ENCODE measurements at regions not wholly inside any gene's neighbourhood (a gene's known extent, or its start where the extent isn't known, plus 50 kb on each side); places are given as distances from the start of the nearest gene placed in this dataset.

GRCh38 chr2:23235736-23236135, 149.2 kb upstream of the KLHL29 start:
- ChIA-PET CTCF (no interaction called here), POLR2A (no interaction called here)
- peaks cover 27% of the 10 kb centered on the region for H3K9me3 Mint-ChIP-seq

More at GRCh38 chr2:23235736-23236135, 149.2 kb upstream of the KLHL29 start:
- DNase-seq (ENCODE audit: low spot score) = no peak
- Mint-ChIP-seq H3K27ac (no peak overlapping the region), H3K36me3 (peaks cover 13% of the 10 kb centered on the region), H3K27me3 (ENCODE audit: low read depth) (peaks cover 8% of the 10 kb centered on the region), H3K4me1 (peaks cover 11% of the 10 kb centered on the region), H3K4me3 (no peak overlapping the region)
- ATAC-seq = no peak
- TF ChIP-seq ZNF512 (CRISPR knock-in tag; IDR thresholded peaks at IDR 0.05; ENCODE audit: borderline replicate concordance) (no peak), NR2C2 (CRISPR knock-in tag; IDR thresholded peaks at IDR 0.05) (no peak), SMAD3 (CRISPR knock-in tag; IDR thresholded peaks at IDR 0.05; ENCODE audit: borderline replicate concordance) (no peak), TP53 (CRISPR knock-in tag; IDR thresholded peaks at IDR 0.05) (no peak), SOX15 (CRISPR knock-in tag; IDR thresholded peaks at IDR 0.05) (no peak), ZNF532 (CRISPR knock-in tag; IDR thresholded peaks at IDR 0.05; ENCODE audit: borderline replicate concordance) (no peak), ZNF416 (CRISPR knock-in tag; IDR thresholded peaks at IDR 0.05) (no peak), ERG (CRISPR knock-in tag; IDR thresholded peaks at IDR 0.05) (no peak), MAX (CRISPR knock-in tag; IDR thresholded peaks at IDR 0.05) (no peak), MLX (CRISPR knock-in tag; IDR thresholded peaks at IDR 0.05) (no peak), ZNF219 (CRISPR knock-in tag; IDR thresholded peaks at IDR 0.05; ENCODE audit: borderline replicate concordance) (no peak), EMX1 (CRISPR knock-in tag; IDR thresholded peaks at IDR 0.05) (no peak), HMGXB4 (CRISPR knock-in tag; IDR thresholded peaks at IDR 0.05) (no peak), GTF2I (CRISPR knock-in tag; conservative IDR thresholded peaks at IDR 0.05) (no peak), TEAD1 (CRISPR knock-in tag; IDR thresholded peaks at IDR 0.05) (no peak), ZNF425 (CRISPR knock-in tag; conservative IDR thresholded peaks at IDR 0.05) (no peak), GRHL2 (CRISPR knock-in tag; IDR thresholded peaks at IDR 0.05; ENCODE audit: insufficient replicate concordance, severe bottlenecking) (no peak), NFATC4 (CRISPR knock-in tag; IDR thresholded peaks at IDR 0.05) (no peak), ZBTB43 (CRISPR knock-in tag; IDR thresholded peaks at IDR 0.05) (no peak), IRF1 (CRISPR knock-in tag; IDR thresholded peaks at IDR 0.05) (no peak)

Data from WTC11 (cell line).